CD4-positive, alpha-beta T cell treated with Interleukin-21 for 1 hour (primary cell): ENCODE measurements at regions not wholly inside any gene's neighbourhood (a gene's known extent, or its start where the extent isn't known, plus 50 kb on each side); places are given as distances from the start of the nearest gene placed in this dataset.

Experiments
- DNase-seq: peaks from one replicate; pipeline ENCODE4 v3.0.0-alpha.2; 2020

DNA sequence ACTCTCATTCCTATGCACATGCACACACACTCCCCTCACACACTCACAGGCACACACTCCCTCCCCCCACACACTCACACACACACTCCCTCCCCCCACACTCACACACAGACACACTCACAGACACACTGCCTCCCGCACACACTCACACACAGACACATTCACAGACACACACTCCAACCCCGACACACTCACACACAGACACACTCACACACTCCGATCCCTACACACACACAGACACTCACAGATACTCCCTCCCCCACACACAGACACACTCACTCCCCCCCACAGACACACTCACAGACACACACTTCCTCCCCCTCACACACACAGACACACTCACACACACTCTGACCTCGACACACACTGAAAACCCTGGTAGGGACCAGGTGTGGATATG lies 176.2 kb downstream of the TFAP2C start:
- no peak for DNase-seq

DNA sequence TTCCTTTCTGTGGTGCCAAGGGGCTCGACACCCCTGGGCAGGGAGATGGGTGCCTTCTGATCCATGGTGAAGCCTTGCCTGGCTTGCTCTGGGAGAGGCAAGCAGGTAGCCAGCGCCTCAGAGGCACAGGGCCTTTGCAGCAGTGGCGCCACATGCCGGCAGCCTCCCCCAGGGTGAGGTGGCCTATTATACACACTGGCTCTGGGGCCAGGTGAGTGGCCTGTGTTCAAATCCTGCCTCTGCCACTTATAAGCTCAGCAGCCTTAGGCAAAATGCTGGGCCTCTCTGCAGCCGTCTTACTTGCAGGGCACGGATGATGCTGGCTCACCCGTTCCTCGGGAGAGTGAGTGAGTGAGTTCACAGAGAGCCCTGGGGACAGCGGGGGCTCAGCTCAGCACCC lies 176.9 kb downstream of the TFAP2C start:
- no peak for DNase-seq

DNA sequence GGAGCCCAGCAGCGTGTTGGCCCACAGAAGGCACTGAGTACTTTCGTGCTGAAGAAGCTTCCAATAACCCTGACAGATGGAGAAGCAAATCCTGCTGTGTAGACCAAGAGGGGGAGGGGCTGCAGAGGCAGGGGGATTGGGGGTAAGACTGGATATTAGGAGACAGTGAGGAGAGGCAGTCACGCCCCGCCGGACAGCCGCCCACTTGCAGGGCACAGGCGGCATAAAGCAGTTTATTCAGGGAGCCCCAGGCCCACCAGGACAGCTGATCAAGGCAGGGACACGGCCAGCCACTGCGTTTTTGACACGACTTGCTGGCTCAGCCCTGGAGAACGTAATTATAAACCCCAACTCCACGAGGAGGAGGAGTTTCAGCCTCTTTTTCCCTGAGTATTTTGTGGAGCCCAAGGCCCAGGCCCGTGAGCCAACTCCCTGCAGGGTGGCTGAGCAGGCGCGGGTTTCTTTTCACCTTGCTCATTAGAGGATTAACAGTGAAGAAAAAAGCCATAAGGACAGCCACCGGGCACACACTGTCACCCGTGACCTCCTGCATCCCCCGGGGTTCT lies 177.9 kb downstream of the TFAP2C start:
- no peak for DNase-seq

DNA sequence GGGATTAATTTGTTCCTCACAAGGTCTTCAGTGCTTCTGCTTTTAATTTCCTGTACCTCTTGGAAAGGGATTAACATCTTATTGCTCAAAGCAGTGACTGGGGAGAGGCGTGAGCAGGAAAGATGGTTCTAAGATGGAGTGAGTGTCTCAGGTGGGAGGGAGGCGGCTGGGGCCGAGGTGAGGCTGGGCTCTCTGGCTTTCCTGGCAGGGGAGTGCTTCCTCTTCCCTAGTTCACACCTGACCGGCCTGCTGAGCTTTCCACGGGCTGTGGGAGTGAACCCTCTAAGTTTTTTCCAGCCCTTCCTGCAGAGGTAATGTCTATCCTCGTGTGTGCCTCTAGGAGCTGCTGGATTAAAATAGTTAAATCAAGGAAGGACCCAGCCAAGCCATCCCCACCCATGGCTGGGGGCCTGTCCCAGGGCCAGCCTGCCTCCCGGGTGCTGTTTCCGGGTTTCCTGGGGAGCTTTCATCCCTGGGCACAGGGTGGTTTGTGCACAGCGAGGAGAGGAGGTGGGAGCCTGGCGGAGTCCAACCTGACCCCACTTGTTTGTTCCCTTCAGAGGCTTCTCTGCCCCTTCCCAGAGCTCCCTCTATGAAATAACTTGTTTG lies 179.1 kb downstream of the TFAP2C start:
- no peak for DNase-seq

DNA sequence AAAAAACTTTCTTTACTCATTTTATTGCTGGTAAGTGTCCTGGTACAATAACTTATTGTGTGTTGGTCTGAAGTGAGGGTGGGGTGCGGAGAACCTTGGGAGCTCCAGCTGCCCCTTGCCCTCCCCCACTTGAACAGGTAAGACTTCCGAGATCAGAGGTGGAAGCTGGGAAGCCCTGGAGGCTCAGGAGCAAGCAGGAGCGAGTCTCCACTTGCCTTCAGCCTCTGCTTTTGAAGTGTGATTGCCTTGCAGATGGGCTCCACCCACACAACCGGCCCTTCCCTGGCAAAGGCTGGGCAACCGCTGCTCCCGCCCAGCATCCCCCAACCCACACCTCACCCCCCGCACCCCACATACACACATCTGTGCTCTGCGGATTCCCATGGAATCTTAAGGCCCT lies 179.6 kb downstream of the TFAP2C start:
- DNase-seq = no peak

DNA sequence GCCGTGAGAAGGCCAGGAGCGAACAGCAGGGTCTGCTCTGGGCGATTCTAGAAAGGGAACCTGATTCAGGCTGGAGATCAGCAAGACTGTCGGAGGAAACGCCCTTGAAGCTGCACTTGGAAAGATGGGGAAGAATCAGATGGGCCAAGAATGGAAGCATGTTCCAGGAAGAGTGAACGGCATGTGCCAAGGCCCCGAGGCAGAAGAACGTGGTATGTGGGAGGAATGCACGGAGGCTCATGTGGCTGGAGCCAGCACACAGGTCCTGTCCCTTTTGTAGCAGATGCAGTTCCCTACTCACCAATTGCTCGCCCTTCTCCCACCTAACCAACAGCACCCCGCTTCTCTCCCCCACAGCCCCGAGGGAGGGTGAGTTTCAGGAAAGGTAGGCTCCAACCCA lies 180.6 kb downstream of the TFAP2C start:
- no peak for DNase-seq

DNA sequence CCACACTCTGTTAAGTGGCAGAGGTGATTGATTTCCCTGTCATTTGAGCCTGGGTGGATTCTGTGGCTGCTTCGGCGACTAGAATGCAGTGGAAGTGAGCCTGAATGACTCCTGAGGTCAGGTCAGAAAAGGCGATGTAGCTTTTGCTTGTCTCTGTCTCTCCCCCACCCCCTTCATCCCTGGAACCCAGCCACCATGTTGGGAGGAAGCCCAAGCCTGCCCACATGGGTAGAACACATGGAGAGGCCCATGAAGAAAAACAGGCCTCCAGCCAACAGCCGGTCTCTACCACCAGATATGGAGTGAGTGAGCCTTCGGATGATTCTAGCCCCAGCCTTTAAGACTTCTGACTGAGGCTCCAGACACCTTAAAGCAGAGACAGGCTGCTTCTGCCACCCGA lies 181.0 kb downstream of the TFAP2C start:
- no peak for DNase-seq

DNA sequence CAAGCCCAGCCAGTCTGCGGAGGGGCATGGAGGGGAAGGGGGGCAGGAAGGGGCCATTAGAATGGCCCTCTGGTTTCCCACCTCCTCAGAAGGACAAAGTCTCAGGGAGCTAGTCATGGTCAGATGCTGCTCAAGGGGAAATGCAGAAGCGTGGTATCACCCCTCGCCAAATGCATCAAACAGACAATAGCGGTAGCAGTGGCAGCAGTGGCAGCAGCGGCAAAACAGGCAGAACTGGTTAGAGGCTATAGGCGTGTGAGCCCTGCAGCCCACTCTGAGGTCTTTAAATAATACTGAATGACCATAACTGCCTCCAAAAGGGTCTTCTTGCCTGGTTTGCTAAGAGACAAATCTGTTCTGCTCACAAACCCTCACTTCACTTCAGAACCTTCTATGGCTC lies 186.7 kb downstream of the TFAP2C start:
- DNase-seq = no peak

DNA sequence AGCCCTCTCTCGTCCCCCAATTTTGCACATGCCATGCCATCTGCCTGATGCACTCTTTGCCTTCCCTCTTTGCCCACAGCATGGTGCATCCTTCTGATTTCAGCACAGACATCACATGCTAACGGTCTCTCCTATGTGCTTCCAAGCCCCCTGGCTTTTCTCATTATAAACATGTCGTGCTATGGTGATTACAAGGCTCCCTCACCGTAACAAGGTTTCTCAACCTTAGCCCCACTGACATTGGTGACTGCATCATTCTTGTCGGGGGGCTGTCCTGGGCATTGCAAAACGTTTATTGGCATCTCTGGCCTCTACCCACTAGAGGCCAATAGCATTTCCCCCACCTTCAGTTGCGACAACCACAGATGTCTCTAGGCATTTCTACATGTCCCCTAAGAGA lies 187.2 kb downstream of the TFAP2C start:
- DNase-seq = no peak

DNA sequence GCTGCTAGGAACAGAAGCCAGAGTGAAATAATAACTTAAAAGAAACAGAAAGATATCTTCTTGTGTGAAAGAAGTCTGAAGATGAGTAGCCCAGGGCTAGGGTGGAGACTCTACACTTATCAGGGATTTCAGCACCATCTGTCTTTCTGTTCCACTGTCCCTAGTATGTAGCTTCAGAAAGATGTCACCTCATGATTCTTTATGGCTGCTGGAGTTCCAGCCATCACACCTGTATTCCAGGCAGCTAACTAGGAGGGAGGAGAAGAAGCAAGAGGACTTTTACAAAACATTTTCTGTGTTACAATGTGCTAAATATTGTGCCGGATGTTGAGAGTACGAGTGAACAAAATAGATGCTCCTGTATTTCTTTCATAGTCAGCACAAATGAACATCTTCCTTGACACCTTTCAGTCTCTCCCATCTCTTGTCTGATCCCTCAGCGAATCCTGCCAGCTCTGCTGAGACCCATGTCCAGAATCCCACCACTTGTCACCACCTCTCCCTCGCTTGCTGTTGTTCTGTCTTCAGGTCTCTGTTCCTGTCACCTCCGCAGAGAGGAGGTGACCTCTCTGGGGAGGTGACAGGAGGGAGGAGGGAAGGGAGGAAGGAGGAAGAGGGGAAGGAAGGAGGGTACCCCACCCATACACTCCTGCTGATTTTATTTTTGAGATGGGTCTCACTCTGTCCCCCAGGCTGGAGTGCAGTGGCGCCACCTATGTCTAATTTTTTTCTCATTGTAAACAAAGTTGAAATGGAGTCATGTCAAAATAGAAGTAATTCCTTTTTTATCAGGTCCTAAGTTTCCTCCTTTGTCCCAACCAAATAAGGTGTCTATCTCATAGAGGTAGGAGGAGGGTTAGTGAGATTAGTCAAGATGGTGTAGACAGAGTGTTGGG lies 188.9 kb downstream of the TFAP2C start:
- DNase-seq = no peak

DNA sequence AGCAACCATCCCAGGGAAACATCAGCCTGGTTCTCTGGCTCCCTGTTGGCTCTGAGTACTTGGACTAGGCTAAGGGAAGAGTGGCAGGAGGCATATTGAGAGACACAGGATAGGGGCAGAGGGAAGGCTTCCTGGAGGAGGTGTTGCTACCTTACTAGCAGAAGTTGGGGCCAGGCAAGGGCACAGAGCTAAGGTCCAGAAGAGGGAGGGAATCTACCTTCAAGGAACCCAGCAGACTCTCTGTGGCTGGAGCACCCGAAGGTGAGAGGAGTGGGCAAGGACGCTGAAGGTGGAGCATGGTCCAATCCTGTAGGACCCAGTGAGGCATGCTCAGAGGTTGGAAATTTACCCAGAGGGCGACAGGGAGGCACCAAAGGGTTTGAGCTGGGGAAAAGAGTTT lies 191.9 kb downstream of the TFAP2C start:
- no peak for DNase-seq

DNA sequence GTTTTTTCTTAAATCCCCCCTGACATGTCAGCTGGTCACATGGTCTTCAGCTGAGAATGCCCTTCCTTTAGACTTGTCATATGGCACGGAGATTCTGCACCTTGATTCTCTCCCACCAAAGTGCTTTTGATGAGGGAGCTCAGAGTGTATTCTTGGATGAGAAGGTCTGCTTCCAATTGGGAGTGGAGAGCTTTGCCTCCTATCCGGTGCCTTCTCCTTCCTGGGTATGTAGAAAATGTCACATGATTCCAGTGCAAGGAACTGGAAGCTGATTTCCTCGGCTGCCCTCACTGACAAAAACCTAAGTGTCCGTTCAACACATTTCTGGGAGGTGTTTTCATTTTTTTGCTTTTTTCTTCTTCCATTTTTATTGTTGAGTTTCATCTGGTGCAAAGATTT lies 197.2 kb downstream of the TFAP2C start:
- no peak for DNase-seq

DNA sequence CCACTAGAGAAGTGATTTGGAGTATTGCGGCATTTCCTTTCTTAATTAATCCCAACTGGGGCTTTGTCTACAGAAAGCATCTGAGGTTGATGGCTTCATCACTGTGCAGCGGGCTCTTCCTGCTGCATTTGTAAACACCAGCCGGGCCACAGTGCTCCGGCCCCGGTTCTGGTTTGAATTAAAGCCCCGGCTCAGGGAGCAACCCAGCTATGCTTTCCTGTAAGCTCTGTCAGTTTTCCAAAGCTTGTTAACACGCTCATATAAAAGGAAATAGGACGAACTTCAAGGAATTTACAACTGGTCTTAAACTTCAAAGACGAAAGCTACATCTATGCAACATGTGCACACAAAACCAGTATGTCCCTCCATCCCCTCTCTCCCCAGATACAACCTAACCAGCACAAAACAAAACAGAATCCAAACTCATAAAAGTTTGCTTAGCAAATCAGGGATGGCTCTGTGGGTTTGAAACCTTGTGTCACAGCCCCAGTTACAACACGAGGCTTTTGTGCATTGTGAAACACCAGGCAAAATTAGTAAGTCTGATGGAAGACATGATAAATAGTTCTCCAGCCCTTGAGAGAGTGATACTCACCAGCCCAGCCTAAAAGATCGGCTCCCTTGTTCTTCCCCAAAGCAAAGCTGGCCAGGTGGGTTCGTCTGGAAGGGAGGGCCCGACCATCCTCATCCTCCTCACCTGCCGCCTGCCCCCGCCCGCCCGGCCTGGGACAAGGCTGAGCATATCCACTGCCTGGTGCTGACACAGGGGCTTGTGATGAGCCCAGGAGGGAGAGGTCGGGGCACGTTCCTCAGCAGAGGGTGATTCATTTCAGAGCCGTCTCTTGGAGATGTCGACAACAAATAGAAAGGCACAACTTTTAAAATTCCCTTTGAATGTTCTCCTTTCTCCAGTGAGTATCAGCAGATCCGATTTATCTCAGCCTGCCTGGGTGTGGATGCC lies 197.9 kb downstream of the TFAP2C start:
- DNase-seq = no peak

DNA sequence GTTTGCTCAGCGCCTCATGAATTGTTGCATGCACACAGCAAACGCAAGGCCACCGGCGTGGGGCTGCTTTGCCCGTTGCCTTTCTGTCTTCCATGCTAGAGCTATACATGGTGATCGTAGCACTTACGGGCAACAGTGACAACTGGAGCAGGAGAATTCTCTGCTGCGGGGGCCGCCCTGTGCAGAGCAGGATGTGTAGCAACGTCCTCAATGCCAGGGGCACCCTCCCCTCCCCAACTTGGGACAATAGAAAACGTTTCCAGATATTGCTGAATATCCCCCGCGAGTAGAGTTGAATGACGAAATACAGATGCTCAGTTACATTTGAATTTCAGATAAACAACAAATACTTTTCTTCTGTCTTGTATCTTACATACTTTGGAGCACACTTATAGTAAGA lies 198.7 kb downstream of the TFAP2C start:
- no peak for DNase-seq

DNA sequence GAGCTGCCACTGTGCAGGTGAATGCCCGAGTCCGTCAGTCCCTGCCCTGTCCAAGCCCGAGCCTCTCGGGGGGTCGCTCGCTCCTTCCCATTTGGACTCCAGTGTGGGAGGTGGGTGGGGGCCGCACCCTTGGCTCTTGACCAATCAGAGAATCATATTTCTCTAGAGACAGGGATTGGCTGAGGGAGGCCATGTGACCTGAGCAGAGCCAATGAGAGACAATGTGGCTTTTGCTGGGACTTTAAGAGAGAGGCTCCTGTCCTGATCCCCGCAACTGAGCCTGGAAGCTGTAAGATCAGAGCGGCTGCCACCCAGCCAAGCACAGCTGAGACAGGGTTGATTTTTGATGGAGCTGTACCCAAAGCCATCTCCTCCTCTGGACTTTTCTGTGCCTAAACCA lies 199.3 kb downstream of the TFAP2C start:
- no peak for DNase-seq

DNA sequence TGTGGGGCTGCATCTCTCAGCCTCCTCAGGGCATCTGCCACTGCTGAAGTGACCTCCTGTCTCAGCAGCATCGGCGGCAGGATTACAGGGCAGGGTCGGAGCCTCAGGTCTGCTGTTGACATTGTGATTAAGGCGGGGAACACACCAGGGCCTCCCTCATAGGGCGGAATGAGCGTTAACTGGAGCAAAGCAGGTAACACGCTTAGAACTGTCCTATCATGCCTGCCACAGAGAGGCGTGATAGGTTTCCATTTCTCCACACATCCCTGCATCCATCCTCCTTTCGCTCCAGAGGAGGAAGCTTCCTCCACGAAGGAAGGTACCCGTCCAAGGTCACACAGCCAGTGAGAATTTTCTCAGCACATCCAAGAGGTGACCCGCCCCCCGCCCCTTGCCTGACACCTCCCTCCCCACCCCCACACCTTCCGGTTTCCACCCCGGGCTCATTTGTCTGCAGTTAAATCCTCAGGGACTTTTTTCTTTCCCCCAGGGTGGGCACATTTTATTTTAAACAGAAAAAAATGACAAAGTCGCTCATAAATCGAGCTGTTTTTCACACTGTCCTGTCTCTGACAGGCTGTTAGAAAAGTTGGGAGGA lies 200.8 kb downstream of the TFAP2C start:
- no peak for DNase-seq

DNA sequence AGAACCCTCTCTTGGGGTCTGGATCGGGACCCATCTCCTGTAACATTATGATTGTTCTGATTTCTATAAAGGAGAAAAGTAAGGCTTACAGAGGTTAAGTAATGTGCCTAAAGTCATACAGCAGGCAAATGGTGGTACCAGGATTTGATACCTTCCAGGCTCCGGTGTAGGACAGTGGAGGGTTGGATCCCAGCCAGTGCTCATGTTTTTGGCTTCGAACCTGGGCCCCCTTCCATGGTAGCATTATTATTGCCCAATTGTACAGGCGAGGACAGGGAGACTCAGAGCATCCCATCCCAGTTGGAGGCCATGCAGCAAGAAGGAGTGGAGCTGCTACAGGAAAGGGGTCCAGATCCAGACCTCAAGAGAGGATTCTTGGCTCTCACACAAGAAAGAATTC lies 202.7 kb downstream of the TFAP2C start:
- DNase-seq = no peak

DNA sequence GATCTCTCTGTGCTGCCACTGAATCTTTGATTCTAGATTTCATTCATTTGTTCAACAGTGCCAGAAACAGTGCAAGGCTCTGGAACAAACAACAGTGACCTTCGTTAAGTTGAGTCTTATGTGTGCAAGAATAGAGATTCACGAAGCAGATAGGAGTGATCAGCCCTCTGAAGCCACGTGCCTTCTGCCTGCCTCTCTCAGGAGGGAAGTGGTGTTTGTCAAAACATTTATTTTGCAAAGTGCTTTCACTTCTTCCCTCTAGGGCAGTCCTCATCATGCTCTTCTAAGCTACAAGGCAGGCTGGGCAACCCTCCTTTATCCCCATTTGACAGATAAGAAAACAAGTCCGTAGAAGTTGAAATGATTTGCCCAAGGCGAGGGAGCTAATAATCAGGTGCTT lies 204.3 kb downstream of the TFAP2C start:
- DNase-seq = no peak

DNA sequence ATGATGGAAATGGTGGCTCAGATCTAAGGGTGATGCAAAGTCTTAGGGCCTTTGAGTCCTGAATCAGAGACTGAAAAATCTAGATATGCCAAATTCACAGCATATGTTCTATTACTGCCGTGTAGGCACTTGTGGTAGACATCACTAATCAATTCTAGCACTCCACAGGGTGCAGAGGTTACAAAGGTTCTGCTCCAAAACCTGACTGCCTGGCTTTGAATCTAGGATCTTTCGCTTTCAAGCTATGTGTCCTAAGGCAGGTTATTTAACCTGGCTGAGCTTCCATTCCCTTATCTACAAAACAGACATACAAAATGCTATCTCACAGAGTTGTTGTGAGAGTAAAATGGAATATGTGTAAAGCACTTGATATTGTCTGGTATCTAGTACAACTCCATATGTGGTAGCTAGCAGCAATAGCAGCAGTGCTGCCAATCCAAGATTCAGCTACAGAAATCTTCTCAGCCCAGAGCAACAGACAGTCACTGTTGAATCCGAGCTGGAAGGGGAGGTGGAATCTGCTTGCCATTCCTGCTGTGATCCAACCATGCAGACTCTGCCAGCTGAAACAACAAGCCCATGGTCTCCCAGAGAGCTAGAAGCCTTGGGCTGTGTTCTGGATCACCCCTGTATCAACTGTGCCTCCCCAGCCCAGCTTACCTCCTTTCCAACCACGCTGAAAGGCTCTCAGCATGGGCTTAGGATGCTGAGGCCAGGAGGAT lies 206.9 kb downstream of the TFAP2C start:
- DNase-seq = no peak

DNA sequence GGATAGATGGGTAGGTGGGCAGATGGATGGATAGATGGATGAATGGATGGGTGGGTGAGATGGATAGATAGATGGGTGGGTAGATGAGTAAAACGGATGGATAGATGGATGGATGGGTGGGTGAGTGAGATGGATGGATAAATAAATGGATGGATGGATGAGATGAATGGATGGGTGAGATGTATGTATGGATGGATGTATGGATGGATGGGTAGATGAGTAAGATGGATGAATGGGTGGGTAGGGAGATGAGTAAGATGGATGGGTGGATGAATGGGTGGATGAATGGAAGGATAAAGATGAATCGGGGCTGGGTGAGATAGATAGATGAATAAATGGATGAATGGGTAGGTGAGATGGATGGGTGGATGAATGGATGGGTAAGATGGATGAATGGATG lies 210.1 kb downstream of the TFAP2C start:
- DNase-seq = no peak

DNA sequence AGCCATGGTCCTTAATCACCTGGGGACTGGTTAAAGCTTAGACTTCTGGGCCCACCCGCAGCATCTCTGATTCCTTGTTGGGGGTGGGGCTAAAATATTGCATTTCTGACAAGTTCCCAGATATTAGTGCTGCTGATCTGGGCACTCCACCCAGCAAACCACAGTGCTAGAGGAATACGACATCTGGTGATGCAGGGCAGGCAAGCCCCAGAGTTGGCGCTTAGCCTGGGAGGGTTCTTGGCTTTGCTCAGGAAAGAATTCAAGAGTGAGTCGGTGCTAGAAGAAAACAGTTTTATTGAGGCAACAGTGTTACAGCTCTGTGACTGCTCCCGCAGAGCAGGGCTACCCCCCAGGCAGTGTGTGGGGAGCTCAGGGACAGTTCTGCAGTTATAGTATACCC lies 210.7 kb downstream of the TFAP2C start:
- DNase-seq = no peak

DNA sequence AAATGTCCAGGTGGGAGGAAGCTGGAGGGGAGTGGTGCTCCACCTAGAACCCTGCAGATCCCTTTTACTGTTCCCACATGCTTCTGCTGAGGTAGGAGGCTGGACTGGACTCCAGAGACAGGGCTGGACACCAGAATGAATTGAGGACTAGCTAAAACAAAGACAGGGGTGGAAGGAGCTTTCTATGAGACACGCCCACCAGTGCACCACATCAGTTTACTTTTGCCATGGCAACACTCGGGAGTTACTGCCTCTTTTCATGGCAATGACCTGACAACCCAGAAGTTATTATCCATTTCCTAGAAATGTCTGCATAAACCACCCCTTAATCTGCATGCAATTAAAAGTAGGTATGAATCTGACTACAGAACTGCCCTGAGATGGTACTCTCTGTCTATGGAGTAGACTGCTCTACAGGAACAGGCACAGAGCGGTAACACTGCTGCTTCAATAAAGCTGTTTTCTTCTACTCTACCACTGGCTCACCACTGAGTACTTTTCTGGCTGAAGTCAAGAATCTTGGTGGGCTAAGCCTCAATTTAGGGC lies 211.7 kb downstream of the TFAP2C start:
- DNase-seq = no peak
